Uterus (tissue), 2 donors: ENCODE measurements at regions not wholly inside any gene's neighbourhood (a gene's known extent, or its start where the extent isn't known, plus 50 kb on each side); places are given as distances from the start of the nearest gene placed in this dataset.

Experiments used
- POLR2A ChIP-seq, 2 donors: fragments of 450-650 bp; IDR thresholded peaks; one replicate each; pipeline ENCODE4 v1.6.1; 2016; ENCODE audit warnings: antibody characterized with exemption in 2 of 2, mild to moderate bottlenecking in 1 of 2, moderate library complexity in 1 of 2
- TF ChIP-seq, protein P1 (sequence below), 4 experiments: fragments of 200-600 bp in 2 of 4; fragments of 450-650 bp in 2 of 4; sonication (generic) in 2 of 4; IDR thresholded peaks; one replicate each; pipeline ENCODE4 v1.5.1; 2016 to 2019; ENCODE audit warnings: antibody characterized with exemption in 4 of 4, mild to moderate bottlenecking in 2 of 4, moderate library complexity in 1 of 4

DNA sequence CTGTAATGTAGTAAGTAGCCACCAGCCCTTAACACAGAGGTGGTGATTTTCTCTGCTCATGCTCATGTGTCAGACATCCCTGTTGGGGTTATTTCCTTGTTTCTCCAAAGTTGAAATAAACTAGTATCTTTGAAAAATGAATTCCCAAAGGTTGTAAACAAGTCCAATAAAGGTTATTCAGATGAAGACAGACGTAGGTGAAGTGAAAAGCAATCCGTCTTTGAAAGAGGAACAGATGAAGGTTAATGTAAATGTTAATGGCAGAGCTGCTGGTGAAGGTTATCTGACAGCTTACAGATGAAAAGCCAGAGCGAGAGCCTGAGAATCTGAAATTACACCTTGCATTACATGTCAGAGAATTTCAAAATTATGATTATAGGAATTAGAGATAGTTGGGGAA, 1604.0 kb downstream of the FAM181B start:
- TF ChIP-seq, protein P1, sequence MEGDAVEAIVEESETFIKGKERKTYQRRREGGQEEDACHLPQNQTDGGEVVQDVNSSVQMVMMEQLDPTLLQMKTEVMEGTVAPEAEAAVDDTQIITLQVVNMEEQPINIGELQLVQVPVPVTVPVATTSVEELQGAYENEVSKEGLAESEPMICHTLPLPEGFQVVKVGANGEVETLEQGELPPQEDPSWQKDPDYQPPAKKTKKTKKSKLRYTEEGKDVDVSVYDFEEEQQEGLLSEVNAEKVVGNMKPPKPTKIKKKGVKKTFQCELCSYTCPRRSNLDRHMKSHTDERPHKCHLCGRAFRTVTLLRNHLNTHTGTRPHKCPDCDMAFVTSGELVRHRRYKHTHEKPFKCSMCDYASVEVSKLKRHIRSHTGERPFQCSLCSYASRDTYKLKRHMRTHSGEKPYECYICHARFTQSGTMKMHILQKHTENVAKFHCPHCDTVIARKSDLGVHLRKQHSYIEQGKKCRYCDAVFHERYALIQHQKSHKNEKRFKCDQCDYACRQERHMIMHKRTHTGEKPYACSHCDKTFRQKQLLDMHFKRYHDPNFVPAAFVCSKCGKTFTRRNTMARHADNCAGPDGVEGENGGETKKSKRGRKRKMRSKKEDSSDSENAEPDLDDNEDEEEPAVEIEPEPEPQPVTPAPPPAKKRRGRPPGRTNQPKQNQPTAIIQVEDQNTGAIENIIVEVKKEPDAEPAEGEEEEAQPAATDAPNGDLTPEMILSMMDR (IDR thresholded peaks at IDR 0.05) = no peak
- no peak for TF ChIP-seq POLR2A (IDR thresholded peaks at IDR 0.05)
